PC-3 (cell line): ENCODE measurements at regions not wholly inside any gene's neighbourhood (a gene's known extent, or its start where the extent isn't known, plus 50 kb on each side); places are given as distances from the start of the nearest gene placed in this dataset.

ENCODE experiments used
- EZH2 ChIP-seq: fragments of 300-600 bp; sonication (generic); IDR thresholded peaks from one replicate; pipeline ENCODE4 v1.6.1; 2017; ENCODE audit warnings: antibody characterized with exemption, mild to moderate bottlenecking, low read length; ENCODE audit not compliant: unreplicated experiment
- EZH2phosphoT487 ChIP-seq: fragments of 300-600 bp; sonication (generic); IDR thresholded peaks from 2 replicates; pipeline ENCODE4 v1.6.1; 2018; ENCODE audit warnings: mild to moderate bottlenecking, antibody characterized with exemption, low read length, borderline replicate concordance
- TF ChIP-seq, protein P1 (sequence below): fragments of 300-600 bp; sonication (generic); conservative IDR thresholded peaks from 2 replicates; pipeline ENCODE4 v1.5.1; 2017; ENCODE audit warnings: antibody characterized with exemption, low read depth, mild to moderate bottlenecking, low read length

DNA sequence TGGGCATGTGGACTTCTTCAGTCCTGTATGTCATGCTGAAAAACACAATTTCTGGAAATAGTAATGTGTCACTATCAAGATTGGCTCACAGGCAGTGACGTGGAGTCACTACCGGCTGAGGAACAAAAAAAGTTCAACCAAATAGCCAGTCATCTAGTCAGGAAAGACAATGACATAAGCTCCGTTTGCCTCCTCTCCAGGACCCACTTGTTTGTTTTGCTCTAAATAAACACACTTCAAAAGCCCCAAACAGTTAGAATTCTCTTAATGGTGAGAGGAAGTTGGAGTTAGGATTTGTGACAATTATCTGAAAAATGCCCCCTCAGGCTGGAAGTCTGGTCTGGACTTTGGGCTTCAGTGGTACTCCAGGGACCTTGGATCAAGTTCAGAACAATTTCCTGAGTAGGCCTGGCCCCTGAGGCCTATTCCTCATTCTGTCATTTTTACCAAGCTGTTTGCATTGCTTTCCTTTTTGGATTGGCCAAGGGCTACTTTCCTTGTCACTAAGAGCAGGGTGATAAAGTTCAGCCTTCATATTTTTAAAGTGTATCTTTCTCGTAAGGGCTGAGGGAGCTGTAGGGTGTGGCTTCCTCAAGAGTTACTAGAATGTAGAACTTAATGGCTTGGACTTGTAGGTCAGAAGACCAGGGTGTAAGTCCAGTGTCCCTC, 98.9 kb downstream of the EOMES start:
- TF ChIP-seq EZH2 (no peak), EZH2phosphoT487 (no peak)
- TF ChIP-seq, protein P1, sequence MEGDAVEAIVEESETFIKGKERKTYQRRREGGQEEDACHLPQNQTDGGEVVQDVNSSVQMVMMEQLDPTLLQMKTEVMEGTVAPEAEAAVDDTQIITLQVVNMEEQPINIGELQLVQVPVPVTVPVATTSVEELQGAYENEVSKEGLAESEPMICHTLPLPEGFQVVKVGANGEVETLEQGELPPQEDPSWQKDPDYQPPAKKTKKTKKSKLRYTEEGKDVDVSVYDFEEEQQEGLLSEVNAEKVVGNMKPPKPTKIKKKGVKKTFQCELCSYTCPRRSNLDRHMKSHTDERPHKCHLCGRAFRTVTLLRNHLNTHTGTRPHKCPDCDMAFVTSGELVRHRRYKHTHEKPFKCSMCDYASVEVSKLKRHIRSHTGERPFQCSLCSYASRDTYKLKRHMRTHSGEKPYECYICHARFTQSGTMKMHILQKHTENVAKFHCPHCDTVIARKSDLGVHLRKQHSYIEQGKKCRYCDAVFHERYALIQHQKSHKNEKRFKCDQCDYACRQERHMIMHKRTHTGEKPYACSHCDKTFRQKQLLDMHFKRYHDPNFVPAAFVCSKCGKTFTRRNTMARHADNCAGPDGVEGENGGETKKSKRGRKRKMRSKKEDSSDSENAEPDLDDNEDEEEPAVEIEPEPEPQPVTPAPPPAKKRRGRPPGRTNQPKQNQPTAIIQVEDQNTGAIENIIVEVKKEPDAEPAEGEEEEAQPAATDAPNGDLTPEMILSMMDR: no peak
